H54 (cell line): ENCODE measurements at regions not wholly inside any gene's neighbourhood (a gene's known extent, or its start where the extent isn't known, plus 50 kb on each side); places are given as distances from the start of the nearest gene placed in this dataset.
"Not testable (repeated sequence)": the region's sequence is repeated elsewhere in the genome, so short reads cannot be mapped to it uniquely, and the experiment has no call there.

Experiments used
- DNase-seq: peaks from one replicate; pipeline ENCODE4 v3.0.0; 2011; ENCODE audit warnings: low spot score, mixed read lengths; ENCODE audit not compliant: insufficient read length
- FAIRE-seq: peaks from 3 replicates; lab custom pipeline; 2011; peaks lifted over from hg19 to GRCh38; lab: Jason Lieb, UNC
- POLR2A ChIP-seq: IDR thresholded peaks from 2 replicates; pipeline ENCODE4 v1.6.1; 2011; ENCODE audit warnings: low read depth, mild to moderate bottlenecking, low read length

- FAIRE-seq (no peak), DNase-seq (no peak)
These were observed 917.0 kb downstream of the LRFN5 start for GRCh38 chr14:42523666-42524065.

GRCh38 chr14:42517806-42518500 lies 911.3 kb downstream of the LRFN5 start:
- FAIRE-seq (no peak), DNase-seq (no peak)
- TF ChIP-seq POLR2A = no peak

More at GRCh38 chr14:42523666-42524065, 917.0 kb downstream of the LRFN5 start:
- TF ChIP-seq POLR2A = no peak

GRCh38 chr14:42513837-42514236 lies 907.2 kb downstream of the LRFN5 start:
- FAIRE-seq (no peak), DNase-seq (no peak)
- TF ChIP-seq POLR2A = no peak

GRCh38 chr14:42510071-42510470 lies 903.4 kb downstream of the LRFN5 start:
- FAIRE-seq (no peak), DNase-seq (no peak)
- TF ChIP-seq POLR2A = no peak

- TF ChIP-seq POLR2A = no peak
- DNase-seq = no peak
- FAIRE-seq = no peak
These were observed 901.7 kb downstream of the LRFN5 start for GRCh38 chr14:42508209-42508946.

GRCh38 chr14:42504433-42504832 lies 897.8 kb downstream of the LRFN5 start:
- TF ChIP-seq POLR2A = no peak
- FAIRE-seq = no peak
- no peak for DNase-seq

GRCh38 chr14:42499137-42499536 lies 892.5 kb downstream of the LRFN5 start:
- FAIRE-seq (no peak), DNase-seq (no peak)
- no peak for TF ChIP-seq POLR2A

- TF ChIP-seq POLR2A = no peak
- no peak for DNase-seq
- no peak for FAIRE-seq
These were observed 883.9 kb downstream of the LRFN5 start for GRCh38 chr14:42490536-42490935.

- FAIRE-seq (no peak), DNase-seq (no peak)
- TF ChIP-seq POLR2A = no peak
These were observed 882.3 kb downstream of the LRFN5 start for GRCh38 chr14:42488965-42489364.

- DNase-seq = not testable (repeated sequence)
These were observed 875.8 kb downstream of the LRFN5 start for GRCh38 chr14:42482345-42482971.

GRCh38 chr14:42481714-42482113 lies 875.0 kb downstream of the LRFN5 start:
- not testable (repeated sequence) for DNase-seq, FAIRE-seq

More at GRCh38 chr14:42482345-42482971, 875.8 kb downstream of the LRFN5 start:
- not testable (repeated sequence) for FAIRE-seq

GRCh38 chr14:42480255-42480654 lies 873.6 kb downstream of the LRFN5 start:
- TF ChIP-seq POLR2A = no peak
- DNase-seq = no peak
- FAIRE-seq = no peak

GRCh38 chr14:42475289-42475688 lies 868.6 kb downstream of the LRFN5 start:
- no peak for FAIRE-seq
- no peak for DNase-seq

GRCh38 chr14:42470427-42470719 lies 863.7 kb downstream of the LRFN5 start:
- FAIRE-seq (no peak), DNase-seq (no peak)
- no peak for TF ChIP-seq POLR2A

More at GRCh38 chr14:42475289-42475688, 868.6 kb downstream of the LRFN5 start:
- TF ChIP-seq POLR2A = no peak
